Psoas muscle (tissue), 7 donors: ENCODE measurements at regions not wholly inside any gene's neighbourhood (a gene's known extent, or its start where the extent isn't known, plus 50 kb on each side); places are given as distances from the start of the nearest gene placed in this dataset.

Source experiments
- ATAC-seq, 4 donors: fragments of 200-7000 bp; cut with Tn5 transposase; one replicate each; pipeline ENCODE4 v1.9.1; 2020; ENCODE audit warnings: moderate library complexity in 3 of 4, mild to moderate bottlenecking in 2 of 4
- DNase-seq, 2 donors: peaks; one replicate each; pipeline ENCODE4 v3.0.0-alpha.2; 2020
- H3K27ac ChIP-seq: fragments of 200-600 bp; one replicate; pipeline ENCODE4 v1.8.0; 2022
- H3K27me3 ChIP-seq, 3 donors: fragments of 200-600 bp in 1 of 3; one replicate each; pipeline versions ENCODE4 v1.6.1 to v1.8.0; 2013 to 2022; ENCODE audit warnings: low read length in 2 of 3, mild to moderate bottlenecking in 2 of 3, moderate library complexity in 1 of 3; ENCODE audit not compliant: insufficient read depth in 3 of 3
- H3K36me3 ChIP-seq, 2 donors: fragments of 200-600 bp in 1 of 2; one replicate each; pipeline versions ENCODE4 v1.6.1 to v1.8.0; 2013 to 2022; ENCODE audit warnings: low read depth in 1 of 2, mild to moderate bottlenecking in 1 of 2, moderate library complexity in 1 of 2; ENCODE audit not compliant: insufficient read depth in 1 of 2
- H3K4me1 ChIP-seq: fragments of 200-600 bp; one replicate; pipeline ENCODE4 v1.8.0; 2022
- H3K4me3 ChIP-seq: fragments of 200-600 bp; one replicate; pipeline ENCODE4 v1.8.0; 2022; ENCODE audit warnings: mild to moderate bottlenecking
- H3K9me3 ChIP-seq: fragments of 200-600 bp; one replicate; pipeline ENCODE4 v1.8.0; 2022
- WGBS, 3 donors: extraction: QIAGEN DNeasy Blood & Tissue Kit; methylation state at CpG; one replicate each; pipeline versions ENCODE4 v1.1.6 to v1.1.7; 2013; 5-methylcytosine and 5-hydroxymethylcytosine counted together
- intact Hi-C, 2 donors: fragments of 100-400 bp; cut with DNase I; formaldehyde crosslinking; loops; one replicate each; pipeline versions ENCODE4 v1.11.0 to v1.14.2; 2022
- TF ChIP-seq, protein P1 (sequence below): fragments of 200-600 bp; IDR thresholded peaks from one replicate; pipeline ENCODE4 v1.8.0; 2022; ENCODE audit warnings: antibody characterized with exemption
- donor health status: healthy with polysubstance abuse.
- donor health status: DM: no; HTN: no; CAD: no; lungs with moderate emphysema.
- donor health status: Bipolar disorder and iron deficiency.
- donor health status: healthy.
- donor health status: DM: yes; HTN: yes; CAD: no.
- donor health status: DM: no; HTN: no; CAD: no.
- donor health status: DM: yes; HTN: yes; CAD: no.

DNA sequence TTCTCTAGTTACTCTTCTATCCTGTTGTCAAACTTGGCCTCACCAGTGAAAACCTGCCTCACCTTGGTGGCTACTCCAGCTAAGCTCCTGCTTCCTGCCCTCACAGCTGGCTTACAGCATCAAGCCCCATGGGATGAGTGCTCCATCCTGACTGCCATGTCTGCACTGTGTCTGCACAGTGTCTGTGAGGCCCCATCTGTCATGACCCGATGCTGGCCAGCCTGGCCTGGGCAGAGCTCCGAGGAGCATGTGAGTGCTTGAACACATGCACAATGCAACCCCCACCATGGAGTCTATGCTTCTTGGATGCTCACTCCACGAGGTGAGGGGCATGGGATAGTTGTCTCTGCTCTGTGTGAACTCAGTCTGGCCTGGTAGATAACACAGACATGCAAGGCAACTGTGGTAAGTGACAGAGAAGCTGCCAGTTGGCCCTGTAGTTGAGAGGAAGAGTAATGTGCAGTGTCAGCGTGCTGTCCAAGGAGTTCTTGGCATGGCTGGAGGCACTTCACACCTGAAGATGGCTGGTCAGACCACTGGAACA, 207.1 kb upstream of the ZNF32 start:
- H3K27ac ChIP-seq = no peak overlapping the region
- no peak overlapping the region for H3K4me3 ChIP-seq
- 45 to 68% (median 50%) methylated on average over 4 of the region's 4 CpGs for WGBS, 3 donors
- no peaks in the 10 kb centered on the region for H3K4me1 ChIP-seq
- no peak for DNase-seq
- intact Hi-C loops = no loop called here
- TF ChIP-seq, protein P1, sequence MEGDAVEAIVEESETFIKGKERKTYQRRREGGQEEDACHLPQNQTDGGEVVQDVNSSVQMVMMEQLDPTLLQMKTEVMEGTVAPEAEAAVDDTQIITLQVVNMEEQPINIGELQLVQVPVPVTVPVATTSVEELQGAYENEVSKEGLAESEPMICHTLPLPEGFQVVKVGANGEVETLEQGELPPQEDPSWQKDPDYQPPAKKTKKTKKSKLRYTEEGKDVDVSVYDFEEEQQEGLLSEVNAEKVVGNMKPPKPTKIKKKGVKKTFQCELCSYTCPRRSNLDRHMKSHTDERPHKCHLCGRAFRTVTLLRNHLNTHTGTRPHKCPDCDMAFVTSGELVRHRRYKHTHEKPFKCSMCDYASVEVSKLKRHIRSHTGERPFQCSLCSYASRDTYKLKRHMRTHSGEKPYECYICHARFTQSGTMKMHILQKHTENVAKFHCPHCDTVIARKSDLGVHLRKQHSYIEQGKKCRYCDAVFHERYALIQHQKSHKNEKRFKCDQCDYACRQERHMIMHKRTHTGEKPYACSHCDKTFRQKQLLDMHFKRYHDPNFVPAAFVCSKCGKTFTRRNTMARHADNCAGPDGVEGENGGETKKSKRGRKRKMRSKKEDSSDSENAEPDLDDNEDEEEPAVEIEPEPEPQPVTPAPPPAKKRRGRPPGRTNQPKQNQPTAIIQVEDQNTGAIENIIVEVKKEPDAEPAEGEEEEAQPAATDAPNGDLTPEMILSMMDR = no peak
- no peaks in the 10 kb centered on the region for H3K36me3 ChIP-seq
- no peaks in the 10 kb centered on the region for H3K27me3 ChIP-seq
- no peak for ATAC-seq
- H3K9me3 ChIP-seq = no peaks in the 10 kb centered on the region

DNA sequence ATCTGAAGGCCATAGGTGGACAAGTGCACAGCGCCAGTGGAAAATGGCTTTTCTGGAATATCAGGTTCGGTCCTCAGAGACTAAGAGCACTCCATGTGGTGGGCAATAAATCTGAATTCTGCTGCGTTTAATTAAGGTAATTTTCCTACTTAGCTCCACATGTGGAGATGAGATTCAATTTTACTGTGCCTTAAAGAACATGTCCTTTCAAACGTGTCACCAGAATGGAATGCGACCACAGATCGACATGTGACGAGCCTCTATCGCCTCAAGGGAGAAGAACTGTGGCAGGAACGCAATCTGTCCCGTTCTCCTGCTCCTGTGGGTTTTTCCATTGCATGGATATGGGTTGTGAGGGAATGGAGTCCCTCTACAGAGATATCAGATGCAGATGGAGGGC, 205.3 kb upstream of the ZNF32 start:
- H3K27me3 ChIP-seq = no peaks in the 10 kb centered on the region
- ATAC-seq = no peak
- no peak for DNase-seq
- H3K9me3 ChIP-seq = no peaks in the 10 kb centered on the region
- no peak overlapping the region for H3K27ac ChIP-seq
- no peaks in the 10 kb centered on the region for H3K36me3 ChIP-seq
- intact Hi-C loops = no loop called here
- TF ChIP-seq, protein P1 = no peak
- no peaks in the 10 kb centered on the region for H3K4me1 ChIP-seq
- no peak overlapping the region for H3K4me3 ChIP-seq
- WGBS, 3 donors = 61 to 69% (median 64%) methylated on average over 10 of the region's 10 CpGs

DNA sequence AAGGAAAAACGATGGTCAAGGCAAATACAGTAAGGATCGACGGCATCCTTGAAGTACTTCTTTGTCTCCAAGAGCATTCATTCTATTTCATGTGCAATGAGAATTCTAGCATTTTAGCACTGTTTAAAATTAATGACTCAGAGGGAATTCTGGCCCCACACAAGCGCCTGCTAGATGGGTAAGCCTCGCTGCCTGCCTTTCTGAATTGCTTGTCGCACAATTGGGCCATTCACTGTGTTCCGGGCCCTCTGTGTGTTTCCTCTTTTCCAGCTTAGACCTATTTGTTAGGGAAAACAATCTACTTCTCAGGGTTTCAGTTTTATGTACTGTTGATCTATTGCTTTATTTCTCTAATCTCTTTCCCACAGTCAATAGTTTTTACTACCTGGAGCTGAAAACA, 204.7 kb upstream of the ZNF32 start:
- no peaks in the 10 kb centered on the region for H3K9me3 ChIP-seq
- no peaks in the 10 kb centered on the region for H3K27me3 ChIP-seq
- intact Hi-C loops = no loop called here
- no peaks in the 10 kb centered on the region for H3K4me1 ChIP-seq
- H3K36me3 ChIP-seq = no peaks in the 10 kb centered on the region
- ATAC-seq (no peak), DNase-seq (no peak)
- TF ChIP-seq, protein P1 = no peak
- H3K4me3 ChIP-seq = no peak overlapping the region
- no peak overlapping the region for H3K27ac ChIP-seq
- WGBS, 3 donors = 90 to 96% (median 95%) methylated on average over 7 of the region's 7 CpGs

DNA sequence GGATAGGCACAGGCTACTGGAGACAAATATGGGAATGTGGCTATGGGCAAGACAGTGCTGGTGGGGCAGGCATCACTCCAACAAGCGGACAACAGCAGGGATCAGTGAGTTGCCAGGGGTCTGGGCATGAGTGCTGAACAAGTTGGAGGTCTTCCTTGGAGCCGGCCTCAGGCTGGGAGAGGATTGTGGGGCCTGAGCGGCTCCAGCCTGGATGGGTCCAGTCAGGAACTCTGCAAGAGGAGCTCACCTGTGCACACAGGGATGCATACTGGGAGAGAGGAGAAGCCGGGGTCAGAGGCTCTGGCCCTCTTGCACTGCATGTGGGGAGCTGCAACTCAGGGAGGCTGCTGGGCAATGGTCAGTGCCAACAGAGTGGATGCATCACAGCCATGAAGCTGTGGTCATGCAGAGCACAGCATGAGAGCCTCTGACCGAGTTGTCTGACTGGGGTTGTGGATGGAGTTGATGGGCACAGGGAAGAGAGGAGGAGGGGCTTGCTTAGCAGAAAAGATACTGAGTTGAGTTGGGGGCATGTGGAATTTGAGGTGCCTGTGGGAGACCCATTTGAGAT, 204.0 kb upstream of the ZNF32 start:
- TF ChIP-seq, protein P1 = no peak
- DNase-seq = no peak
- H3K36me3 ChIP-seq = no peaks in the 10 kb centered on the region
- intact Hi-C loops = no loop called here
- H3K4me1 ChIP-seq = no peaks in the 10 kb centered on the region
- H3K9me3 ChIP-seq = no peaks in the 10 kb centered on the region
- H3K27ac ChIP-seq = no peak overlapping the region
- H3K4me3 ChIP-seq = no peak overlapping the region
- 94 to 97% (median 96%) methylated on average over 5 of the region's 5 CpGs for WGBS, 3 donors
- H3K27me3 ChIP-seq = no peaks in the 10 kb centered on the region
- ATAC-seq = no peak

DNA sequence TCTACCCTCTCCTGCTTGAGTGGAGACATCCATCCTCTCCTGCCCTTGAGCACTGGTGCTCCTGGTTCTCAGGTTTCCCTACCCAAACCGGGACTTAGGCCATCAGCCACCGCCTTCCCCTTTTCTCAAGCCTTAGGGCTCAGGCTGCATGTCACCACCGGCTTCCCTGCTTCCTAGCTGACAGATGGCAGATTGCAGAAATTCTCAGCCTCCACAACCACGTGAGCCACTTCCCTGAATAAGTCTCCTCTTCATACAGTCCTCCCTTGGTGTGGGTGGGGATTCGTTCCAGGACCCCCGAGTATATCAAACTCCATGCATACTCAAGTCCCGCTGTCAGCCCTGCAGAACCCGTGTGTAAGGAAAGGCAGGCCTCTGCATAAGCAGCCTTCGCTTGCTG, 203.5 kb upstream of the ZNF32 start:
- Histone ChIP-seq H3K27ac (no peak overlapping the region), H3K27me3 (no peaks in the 10 kb centered on the region), H3K9me3 (no peaks in the 10 kb centered on the region), H3K4me1 (no peaks in the 10 kb centered on the region), H3K4me3 (no peak overlapping the region), H3K36me3 (no peaks in the 10 kb centered on the region)
- no peak for ATAC-seq
- WGBS, 3 donors = 77 to 82% (median 79%) methylated on average over 9 of the region's 9 CpGs
- no peak for DNase-seq
- TF ChIP-seq, protein P1 = no peak
- intact Hi-C loops = no loop called here
